Choroid plexus epithelial cell (primary cell): ENCODE measurements at regions not wholly inside any gene's neighbourhood (a gene's known extent, or its start where the extent isn't known, plus 50 kb on each side); places are given as distances from the start of the nearest gene placed in this dataset.

Source experiments
- DNase-seq: peaks from one replicate; pipeline ENCODE4 v3.0.0-alpha.2; 2010; ENCODE audit warnings: low read depth
- H3K4me3 ChIP-seq: 2 replicates; pipeline ENCODE4 v1.5.1; 2011; ENCODE audit warnings: low read depth, mild to moderate bottlenecking, control low read depth, low read length, moderate library complexity
- TF ChIP-seq, protein P1 (sequence below): conservative IDR thresholded peaks from 2 replicates; pipeline ENCODE4 v1.5.1; 2011; ENCODE audit warnings: low read depth, mild to moderate bottlenecking, control low read depth, inconsistent platforms, low read length, moderate library complexity

- TF ChIP-seq, protein P1, sequence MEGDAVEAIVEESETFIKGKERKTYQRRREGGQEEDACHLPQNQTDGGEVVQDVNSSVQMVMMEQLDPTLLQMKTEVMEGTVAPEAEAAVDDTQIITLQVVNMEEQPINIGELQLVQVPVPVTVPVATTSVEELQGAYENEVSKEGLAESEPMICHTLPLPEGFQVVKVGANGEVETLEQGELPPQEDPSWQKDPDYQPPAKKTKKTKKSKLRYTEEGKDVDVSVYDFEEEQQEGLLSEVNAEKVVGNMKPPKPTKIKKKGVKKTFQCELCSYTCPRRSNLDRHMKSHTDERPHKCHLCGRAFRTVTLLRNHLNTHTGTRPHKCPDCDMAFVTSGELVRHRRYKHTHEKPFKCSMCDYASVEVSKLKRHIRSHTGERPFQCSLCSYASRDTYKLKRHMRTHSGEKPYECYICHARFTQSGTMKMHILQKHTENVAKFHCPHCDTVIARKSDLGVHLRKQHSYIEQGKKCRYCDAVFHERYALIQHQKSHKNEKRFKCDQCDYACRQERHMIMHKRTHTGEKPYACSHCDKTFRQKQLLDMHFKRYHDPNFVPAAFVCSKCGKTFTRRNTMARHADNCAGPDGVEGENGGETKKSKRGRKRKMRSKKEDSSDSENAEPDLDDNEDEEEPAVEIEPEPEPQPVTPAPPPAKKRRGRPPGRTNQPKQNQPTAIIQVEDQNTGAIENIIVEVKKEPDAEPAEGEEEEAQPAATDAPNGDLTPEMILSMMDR: no peak
- no peak for DNase-seq
- no peak overlapping the region for H3K4me3 ChIP-seq
Observed at GRCh38 chr18:6613581-6613980, 115.9 kb upstream of the ARHGAP28 start.

DNA sequence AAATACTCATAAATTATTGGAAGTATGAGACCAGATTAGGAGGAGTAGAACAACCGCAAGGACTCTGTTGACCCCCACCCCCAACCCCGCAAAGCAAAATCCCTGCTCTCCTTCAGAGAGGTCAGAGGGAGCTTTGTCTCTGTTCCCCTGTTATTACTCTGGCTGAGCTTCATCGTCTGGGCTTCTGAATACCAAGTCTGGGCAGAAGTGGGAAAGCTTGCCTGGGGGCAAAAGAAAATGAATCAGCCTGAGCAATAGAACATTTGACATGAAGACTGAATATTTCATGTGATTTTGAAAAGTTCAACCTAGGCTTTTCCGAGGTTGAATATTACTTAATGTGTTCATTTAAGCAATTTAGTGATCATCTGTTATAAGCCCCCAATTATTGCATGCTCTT lies 114.6 kb upstream of the ARHGAP28 start:
- H3K4me3 ChIP-seq: no peak overlapping the region
- no peak for DNase-seq
- TF ChIP-seq, protein P1: no peak

GRCh38 chr18:6616981-6617380 lies 112.5 kb upstream of the ARHGAP28 start:
- peak; percentile 52 for DNase-seq
- no peak overlapping the region for H3K4me3 ChIP-seq
- TF ChIP-seq, protein P1: peak; percentile 22

DNA sequence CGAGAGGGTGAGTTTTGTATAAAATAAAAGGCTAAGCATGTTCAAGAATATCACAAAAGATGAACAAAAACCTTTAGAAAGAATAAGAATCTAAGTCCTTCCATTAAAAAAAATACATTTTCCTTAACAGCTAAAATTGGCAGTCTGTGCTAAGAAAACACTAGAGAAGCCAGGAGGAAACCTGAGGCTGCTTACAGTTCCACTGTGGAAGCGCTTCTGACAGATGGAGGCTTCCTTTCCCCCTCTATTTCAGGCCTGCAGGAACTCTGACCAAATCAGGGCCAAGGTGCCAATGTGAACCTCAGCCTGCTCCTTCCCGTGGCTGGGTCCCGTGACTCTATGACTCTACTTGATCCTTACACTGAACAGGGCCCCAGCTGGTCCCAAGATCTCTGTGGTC lies 108.1 kb upstream of the ARHGAP28 start:
- TF ChIP-seq, protein P1: no peak
- DNase-seq: no peak

GRCh38 chr18:6623278-6623677 lies 106.2 kb upstream of the ARHGAP28 start:
- no peak overlapping the region for H3K4me3 ChIP-seq
- DNase-seq: no peak
- TF ChIP-seq, protein P1: no peak

More for the DNA sequence above, 108.1 kb upstream of the ARHGAP28 start:
- H3K4me3 ChIP-seq: no peak overlapping the region

DNA sequence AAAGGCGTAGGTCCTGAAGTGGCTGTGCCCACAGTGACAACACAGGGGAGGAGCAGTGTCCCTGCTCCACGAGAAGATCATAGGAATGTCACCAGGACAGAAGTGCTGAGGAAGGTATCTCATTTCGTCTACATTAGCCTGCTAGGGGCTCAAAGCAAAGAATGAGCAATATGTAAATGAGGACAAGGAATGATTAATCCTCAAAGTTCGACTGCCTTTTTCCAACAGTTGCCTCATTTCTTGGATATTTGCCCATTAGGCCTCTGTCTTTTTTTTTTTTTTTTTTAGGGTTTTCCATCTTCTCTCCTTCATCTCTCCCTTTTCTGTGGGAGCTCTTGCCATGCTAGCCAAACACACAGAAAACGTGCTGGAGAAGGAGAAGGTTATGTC lies 105.2 kb upstream of the ARHGAP28 start:
- TF ChIP-seq, protein P1: no peak
- no peak overlapping the region for H3K4me3 ChIP-seq
- peak; percentile 84 for DNase-seq

GRCh38 chr18:6624661-6625311 lies 104.7 kb upstream of the ARHGAP28 start:
- peak; percentile 74 for DNase-seq
- H3K4me3 ChIP-seq: no peak overlapping the region
- TF ChIP-seq, protein P1: no peak
